Fibroblast of the conjunctiva (primary cell): ENCODE measurements at regions not wholly inside any gene's neighbourhood (a gene's known extent, or its start where the extent isn't known, plus 50 kb on each side); places are given as distances from the start of the nearest gene placed in this dataset.
A peak's percentile ranks its signal among the peaks of the same experiment; 100 is the strongest.
"Not testable (repeated sequence)": the region's sequence is repeated elsewhere in the genome, so short reads cannot be mapped to it uniquely, and the experiment has no call there.

Experiments
- DNase-seq: peaks from one replicate; pipeline ENCODE4 v3.0.0-alpha.2; 2010; ENCODE audit warnings: low read depth

DNA sequence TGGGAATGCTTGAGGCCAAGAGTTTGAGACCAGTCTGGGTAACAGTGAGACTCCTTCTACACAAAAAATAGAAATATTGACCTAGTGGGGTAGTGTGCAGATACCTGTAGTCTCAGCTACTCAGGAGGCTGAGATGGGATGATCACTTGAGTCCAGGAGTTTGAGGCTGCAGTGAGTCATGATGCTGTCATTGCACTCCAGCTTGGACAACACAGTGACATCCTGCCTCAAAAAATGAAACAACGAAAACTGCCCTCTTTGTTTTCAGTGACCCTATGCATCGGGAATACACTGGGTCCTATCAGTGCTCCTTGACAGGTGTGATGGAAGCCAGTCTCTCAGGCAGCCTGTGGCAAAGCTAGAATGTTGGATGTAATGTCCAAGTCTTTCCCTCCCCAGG, 311.5 kb upstream of the OR4E1 start:
- DNase-seq, result no peak

DNA sequence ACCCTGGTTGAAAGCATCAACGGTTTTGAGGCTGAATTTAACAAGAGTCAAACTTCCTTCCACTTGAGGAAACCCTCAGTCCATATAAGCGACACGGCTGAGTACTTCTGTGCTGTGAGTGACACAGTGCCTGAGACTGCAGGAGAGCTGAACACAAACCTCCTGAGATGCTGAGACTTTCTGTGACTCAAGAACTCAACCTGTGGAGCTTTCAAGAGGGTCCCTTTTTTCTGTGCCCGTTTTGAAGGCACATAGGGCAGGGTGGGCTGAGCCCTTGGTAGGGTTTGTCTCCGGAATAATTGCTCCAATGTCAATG, 305.3 kb upstream of the OR4E1 start:
- DNase-seq, result no peak

DNA sequence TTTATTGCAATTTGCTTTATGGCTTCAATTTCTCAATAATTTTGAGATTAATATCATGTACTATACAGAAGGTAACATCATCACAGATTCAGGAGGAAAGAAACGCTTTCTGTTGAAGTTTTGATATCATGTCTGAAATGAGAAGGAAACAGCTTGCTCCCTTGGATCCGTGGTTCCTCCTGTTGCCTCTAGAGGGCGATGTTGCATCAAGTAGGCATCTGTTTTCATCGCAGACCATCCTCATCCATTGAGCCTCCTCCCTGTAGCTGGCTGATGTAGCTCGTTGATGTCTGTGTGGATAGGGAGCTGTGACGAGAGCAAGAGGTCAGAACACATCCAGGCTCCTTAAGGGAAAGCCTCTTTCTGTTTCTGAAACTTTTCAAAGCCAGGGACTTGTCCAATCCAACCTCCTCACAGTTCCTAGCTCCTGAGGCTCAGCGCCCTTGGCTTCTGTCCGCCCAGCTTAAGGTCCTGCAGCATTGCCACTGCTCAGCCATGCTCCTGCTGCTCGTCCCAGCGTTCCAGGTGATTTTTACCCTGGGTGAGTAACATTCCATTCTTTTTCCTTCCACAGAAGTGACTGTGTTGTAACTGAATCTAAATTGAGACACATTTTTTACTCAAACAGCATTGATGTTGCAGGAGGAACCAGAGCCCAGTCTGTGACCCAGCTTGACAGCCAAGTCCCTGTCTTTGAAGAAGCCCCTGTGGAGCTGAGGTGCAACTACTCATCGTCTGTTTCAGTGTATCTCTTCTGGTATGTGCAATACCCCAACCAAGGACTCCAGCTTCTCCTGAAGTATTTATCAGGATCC, 304.8 kb upstream of the OR4E1 start:
- peak; percentile 0 for DNase-seq

DNA sequence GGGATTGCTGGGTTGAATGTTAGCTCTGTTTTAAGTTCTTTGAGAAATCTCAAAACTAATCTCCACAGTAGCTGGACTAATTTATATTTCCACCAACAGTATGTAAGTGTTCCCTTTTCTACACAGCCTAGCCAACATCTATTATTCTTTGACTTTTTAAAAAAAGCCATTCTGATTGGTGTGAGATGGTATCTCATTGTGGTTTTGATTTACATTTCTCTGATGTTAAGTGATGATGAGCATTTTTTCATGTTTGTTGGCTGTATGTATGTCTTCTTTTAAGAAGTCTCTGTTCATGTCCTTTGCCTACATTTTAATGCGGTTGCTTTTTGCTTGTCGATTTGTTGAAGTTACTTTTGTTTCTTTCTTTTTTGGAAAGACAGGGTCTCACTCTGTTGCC, 301.1 kb upstream of the OR4E1 start:
- no peak for DNase-seq

DNA sequence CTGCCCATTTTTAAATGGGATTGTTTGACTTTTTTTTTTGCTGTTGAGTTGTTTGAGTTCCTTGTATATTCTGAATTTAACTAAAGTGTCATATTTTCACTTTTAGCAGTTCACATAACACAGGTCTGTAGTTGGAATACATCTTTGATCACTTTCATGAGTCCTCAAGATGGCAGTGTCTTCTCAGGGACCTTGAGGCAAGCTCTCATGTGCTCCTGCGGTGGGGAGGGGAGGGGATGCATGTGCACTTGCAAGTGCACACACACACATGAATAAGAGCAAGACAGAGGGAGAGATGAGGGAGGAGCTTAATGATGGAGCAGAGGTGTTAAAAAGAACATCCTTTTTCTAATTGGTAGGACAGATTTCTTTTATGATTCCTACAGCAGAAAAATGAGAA, 291.4 kb upstream of the OR4E1 start:
- DNase-seq, result no peak

DNA sequence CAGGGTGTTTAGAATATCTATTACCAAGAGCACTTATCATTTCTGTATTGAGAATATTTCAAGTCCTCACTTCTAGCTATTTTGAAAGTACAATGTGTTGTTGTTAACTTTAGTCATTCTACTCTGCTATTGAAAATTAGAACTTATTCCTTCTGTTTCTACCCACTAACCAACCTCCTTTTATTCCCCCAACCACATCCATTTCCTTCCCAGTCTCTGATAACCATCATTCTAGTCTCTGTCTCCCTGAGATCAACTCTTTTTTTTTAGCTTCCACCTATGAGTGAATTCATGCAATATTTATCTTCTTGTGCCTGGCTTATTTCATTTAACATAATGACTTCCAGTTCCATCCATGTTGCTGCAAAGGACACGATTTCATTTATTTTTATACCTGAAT, 290.6 kb upstream of the OR4E1 start:
- no peak for DNase-seq

DNA sequence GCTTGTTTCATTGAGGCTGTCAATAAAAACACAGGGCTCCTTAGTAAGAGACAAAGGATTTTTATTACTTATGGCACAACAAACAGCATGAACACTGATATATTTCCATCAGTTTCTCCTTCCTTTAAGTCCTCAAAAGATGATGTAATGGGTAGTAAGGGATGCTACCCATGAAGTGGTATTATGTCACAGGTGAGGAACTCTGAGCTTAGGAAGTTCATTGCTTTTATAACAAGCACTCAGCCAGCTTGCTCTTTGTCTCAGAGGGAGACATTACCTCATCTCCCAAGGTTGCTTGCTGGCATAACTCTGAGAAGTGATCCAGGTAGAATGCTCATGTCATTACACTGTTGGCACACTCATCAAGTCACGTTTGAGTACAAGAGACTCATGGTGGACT, 287.0 kb upstream of the OR4E1 start:
- DNase-seq, result no peak

DNA sequence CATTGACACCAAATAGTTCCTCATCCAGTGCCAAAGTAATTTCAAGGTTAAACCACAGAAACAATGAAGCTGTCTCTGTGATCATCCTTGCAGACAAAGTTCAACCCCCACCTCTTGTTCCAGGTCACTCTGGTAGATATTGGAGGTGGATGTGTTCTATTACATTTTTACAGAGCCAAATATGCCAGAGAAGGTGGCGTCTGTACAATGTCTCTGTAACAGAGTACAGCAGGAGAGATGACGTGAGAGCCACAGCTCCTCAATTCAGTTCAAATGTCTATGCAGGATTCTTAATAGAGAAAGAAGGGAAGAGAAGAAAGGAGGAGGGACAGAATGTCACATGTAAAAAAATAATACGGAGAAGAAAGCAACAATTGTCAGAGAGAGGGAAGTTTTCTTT, 268.3 kb upstream of the OR4E1 start:
- DNase-seq, result no peak

DNA sequence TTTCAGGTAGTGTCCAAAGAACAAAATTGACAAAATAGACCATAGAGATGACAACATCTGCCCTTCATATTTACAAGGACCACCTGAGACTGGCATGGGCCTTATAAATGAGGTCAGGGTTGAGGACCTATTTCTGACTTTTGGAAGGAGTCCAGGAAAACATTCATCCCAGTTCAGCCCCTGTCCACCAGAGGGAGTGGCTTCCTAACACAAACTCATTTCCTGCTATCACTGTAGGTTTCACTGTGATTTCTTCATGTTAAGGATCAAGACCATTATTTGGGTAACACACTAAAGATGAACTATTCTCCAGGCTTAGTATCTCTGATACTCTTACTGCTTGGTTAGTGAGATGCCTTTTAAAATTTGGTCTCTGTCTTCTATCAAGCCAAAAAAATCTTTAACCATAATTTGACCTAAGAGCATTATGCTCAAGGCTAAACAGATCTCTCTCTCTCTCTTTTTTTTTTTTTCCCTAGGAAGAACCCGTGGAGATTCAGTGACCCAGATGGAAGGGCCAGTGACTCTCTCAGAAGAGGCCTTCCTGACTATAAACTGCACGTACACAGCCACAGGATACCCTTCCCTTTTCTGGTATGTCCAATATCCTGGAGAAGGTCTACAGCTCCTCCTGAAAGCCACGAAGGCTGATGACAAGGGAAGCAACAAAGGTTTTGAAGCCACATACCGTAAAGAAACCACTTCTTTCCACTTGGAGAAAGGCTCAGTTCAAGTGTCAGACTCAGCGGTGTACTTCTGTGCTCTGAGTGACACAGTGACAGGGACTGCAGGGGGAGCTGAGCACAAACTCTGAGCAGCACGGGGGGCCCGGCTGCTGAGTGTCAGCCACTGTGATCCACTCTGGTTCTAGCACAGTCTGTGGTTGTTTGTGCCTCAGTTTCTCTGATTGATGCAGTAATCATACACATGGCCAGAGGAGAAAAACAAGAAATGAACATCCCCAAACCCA, 267.6 kb upstream of the OR4E1 start:
- peak; percentile 1 for DNase-seq

DNA sequence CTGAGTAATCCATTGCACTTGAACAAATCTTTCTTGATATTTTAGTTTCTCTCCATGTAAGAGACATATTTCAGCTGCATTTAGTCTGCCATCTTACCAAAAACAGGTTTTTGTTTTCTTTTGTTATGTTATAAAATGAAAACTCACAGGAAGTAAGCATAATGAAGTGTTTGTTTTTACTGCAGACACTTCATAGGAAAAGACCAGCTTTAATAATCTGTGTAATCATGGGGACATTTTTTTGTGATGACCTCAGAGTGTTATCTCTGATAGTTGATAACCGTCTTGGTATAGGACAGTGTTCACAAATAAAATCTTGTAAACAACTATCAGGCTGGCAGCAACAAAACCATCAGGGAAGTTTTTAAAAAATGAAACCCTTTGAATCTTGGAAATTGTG, 266.2 kb upstream of the OR4E1 start:
- DNase-seq, result no peak

DNA sequence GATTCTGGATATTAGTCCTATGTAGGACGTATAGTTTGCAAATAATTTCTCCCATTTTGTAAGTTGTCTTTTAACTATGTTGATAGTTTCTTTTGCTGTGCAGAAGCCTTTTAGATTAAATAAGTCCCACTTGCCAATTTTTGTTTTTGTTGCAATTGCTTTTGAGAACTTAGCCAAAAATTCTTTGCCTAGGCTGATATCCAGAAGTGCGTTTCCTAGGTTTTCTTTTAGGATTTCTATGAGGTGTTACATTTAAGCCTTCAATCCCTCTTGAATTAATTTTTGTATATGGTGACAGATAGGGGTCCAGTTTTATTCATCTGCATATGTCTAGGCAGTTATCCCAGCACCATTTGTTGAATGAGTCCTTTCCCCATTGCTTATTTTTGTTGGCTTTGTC, 264.4 kb upstream of the OR4E1 start:
- no peak for DNase-seq

DNA sequence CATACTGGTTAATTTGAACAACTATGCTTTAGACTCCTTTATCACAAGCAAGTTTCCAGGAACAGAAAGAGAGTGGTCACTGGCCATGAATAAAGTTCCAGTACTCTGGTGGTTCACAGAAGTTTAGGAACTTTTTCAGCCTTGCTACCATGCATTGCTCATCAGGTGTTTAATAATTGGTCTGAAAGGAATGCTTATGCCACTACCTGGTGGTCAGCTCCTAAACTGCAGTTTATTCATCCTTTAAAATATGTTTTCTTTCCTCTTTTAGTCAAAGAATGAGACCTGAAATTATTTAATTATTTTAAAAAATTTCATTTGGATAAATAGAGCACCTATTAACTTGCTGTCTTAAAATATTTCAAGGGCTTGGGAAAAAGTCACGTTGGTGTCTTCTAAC, 260.1 kb upstream of the OR4E1 start:
- DNase-seq, result no peak

DNA sequence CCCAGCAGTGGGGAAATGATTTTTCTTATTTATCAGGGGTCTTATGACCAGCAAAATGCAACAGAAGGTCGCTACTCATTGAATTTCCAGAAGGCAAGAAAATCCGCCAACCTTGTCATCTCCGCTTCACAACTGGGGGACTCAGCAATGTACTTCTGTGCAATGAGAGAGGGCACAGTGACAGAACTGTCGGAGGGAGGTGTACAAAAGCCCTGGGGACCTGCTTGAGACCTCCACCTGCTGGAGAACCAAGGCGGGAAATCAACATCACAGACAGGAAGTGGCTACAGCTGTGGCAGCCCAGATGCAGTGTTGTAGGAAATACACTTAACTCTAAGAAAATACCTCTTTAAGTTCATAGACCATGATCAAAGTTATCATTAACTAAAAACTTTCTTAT, 250.9 kb upstream of the OR4E1 start:
- no peak for DNase-seq

DNA sequence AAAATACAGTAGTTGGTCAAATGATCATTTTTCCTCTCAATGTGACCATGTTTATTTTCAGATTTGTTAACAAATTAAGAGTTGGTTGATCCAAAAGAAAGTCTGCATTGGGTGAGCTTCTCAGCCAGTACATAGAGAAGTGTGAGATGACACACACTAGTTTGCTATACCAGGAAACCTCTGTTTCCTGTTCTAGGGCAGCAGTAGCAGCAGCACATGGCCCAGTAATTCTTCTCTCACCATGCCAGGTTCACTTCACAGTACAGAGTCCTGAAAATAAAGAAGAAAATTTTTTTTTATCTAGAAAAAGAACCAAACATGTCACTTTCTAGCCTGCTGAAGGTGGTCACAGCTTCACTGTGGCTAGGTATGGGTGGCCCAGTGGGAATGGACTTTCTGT, 250.2 kb upstream of the OR4E1 start:
- DNase-seq, result no peak

DNA sequence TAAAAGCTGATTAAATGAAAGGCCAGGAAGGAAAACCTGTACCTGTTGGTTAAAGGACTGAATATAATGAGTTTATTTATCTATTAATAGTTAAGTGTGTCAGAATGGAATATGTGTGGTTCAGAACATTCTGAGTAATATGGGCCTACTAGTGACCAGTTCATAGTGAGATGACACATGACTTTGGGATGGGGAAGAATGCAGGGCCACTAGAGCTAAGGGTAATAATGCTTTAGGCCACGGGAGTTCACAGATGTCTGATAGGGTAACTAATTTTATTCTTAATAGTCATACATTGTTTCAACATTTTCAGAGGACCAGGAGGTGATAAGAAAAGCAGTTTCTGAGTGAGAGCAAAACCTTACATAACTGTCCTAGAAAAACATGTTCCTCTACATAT, 247.8 kb upstream of the OR4E1 start:
- DNase-seq, result no peak

DNA sequence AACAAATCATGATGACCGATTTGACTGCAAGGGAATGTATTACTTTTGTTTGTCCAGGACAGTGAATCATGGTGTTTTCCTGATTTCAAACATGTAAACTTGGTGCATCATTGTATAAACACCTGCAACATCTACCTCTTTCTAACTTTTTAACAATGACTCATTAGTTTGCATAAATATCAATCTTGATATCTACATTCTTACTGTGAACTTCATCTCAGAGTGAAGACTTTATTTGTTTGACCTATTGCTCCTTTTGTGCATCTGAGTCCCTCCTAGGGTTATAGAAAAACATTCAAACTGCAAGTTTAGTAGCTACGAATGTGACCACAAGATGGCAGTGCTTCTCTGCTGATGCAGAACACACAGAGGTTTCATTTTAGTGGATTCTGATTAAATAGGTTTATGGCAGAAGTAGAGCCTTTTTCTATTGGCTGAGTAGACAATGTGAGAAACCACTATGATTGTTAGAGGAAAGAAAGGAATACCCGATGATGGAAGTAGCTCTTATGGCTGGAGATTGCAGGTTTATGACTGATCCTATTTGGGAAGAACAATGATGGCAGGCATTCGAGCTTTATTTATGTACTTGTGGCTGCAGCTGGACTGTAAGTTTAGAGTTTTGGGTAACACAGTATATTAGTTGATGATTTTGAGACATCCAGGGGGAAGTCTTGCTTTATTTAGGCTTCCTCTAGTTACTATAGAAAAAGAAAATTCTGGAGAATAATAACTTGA, 244.2 kb upstream of the OR4E1 start:
- peak; percentile 22 for DNase-seq

DNA sequence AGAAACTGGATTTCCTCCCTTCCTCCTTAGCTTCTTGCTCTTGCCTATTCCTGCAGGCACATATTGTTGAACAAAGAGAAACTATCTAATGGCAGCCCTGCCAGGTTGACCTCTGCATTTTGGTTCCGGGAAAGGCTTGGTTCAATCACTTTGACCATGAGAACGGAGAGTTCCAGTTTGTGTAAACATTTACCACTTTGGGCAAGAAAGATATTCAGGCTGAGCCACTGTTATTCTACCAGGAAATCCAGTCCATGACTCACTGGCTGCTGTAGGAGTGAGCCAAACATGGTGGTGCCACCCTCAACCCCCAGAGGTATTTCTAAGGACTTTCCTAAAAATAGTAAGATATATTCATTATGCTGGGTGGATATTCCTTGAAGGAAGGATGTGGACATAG, 242.2 kb upstream of the OR4E1 start:
- no peak for DNase-seq

DNA sequence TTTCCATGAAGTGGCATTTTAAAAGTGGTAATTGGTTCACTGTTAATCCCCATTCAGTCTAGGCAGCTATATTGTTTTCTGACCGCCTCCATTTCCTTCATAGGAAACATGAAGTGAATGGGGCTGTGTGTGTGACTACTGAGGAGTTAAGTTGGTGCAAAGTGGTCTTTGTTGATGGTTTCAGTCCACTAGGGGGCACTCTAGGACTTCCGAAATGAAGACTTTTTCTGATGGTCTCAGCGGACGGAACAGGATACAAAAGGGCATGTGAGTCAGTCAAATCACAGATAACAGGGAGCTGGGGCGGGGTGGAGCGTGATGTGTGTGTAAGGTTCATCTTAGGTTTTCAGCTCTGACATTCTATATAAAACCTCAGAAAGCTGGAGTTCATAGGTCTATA, 240.1 kb upstream of the OR4E1 start:
- DNase-seq, result peak; percentile 41

DNA sequence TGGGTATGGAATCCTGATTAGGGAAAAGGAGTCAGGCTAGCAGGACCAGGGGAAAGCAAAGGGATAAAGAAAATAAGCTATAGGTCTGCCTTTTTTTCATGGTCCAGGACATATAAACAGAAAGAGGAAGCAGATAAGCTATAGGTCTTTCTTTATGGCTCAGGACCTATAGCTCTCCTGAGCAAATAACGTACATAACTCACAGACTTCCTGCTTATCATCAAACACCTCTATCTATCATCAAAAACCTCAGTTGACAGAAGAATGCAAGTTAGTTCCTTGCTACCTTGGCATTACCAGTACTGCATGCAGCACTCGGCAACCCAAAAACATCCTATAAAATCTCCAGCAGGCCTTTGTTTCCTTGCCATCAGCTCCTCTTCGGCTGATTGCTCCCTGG, 238.7 kb upstream of the OR4E1 start:
- DNase-seq, result no peak

DNA sequence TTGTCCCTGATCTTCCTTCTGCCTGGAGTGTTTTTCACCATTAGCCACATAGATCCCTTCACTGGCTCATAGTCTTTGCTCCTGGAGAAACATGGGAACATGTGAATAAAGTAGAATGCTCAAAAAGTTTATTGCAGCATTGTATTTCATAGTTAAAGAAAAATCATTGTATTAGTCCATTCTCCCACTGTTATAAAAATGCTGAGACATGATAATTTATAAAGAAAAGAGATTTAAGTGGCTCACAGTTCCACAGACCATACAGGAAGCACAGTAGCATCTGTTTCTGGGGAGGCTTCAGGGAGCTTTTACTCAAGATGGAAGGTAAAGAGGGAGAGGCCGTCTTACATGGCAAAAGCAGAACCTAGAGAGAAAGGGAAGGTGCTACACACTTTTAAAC, 238.3 kb upstream of the OR4E1 start:
- no peak for DNase-seq

DNA sequence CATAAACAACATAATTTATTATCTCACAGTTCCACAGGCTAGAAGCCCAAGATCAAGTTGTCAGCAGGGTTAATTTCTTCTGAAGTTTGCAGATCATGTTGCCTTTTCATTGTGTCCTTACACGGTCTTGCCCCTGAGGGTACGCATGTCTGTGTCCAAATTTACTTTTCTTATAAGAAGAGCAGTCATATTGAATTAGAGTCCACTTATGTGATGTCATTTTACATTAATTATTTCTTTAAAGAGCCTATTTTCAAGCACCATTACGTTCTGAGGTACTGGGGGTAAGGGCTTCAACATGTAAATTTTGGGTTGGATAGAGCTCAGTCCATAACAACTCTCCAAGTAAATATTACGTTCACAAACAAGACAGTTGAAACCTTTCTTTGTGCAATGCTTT, 236.6 kb upstream of the OR4E1 start:
- DNase-seq, result no peak

DNA sequence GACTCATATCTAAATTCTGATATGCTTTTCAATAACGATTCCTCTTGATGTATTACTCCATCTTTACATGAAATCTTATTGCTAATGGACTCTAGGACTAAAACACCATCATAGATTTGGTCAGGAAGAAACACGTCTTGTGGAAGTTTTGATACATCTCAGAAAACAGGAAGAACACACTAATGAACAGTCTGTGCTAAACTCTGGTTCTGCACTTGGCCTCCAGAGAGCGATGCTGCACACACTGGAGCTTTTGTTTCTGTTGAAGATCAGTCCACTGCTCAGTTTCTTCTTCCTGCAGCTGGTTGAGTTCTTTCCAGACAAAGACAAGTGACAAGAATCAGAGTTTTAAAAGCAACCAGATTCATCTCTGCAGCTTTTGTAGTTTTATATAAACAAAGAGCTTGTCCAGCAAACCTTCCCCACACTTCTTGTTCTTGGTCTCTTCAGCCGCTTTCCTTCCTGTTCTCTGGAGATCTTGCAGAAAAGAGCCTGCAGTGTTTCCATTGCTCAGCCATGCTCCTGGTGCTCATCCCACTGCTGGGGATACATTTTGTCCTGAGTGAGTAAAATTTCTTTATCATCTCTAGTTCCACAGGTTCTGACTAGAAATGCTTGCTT, 229.1 kb upstream of the OR4E1 start:
- DNase-seq, result no peak

DNA sequence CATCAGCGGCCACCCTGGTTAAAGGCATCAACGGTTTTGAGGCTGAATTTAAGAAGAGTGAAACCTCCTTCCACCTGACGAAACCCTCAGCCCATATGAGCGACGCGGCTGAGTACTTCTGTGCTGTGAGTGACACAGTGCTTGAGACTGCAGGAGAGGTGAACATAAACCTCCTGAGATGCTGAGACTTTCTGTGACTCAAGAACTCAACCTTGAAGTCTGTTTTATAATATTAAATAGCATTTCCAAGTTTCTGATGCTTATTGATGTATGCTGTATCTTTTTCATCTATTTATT, 221.2 kb upstream of the OR4E1 start:
- DNase-seq, result not testable (repeated sequence)
